Glutamatergic neuron (in vitro differentiated cells): ENCODE measurements at regions not wholly inside any gene's neighbourhood (a gene's known extent, or its start where the extent isn't known, plus 50 kb on each side); places are given as distances from the start of the nearest gene placed in this dataset.

Source experiments
- DNase-seq: peaks from one replicate; pipeline ENCODE4 v3.0.0; 2022
- H3K27ac Mint-ChIP-seq: one replicate; pipeline ENCODE4 v1.8.0; 2020; ENCODE audit warnings: mild to moderate bottlenecking, mixed read lengths, inconsistent platforms; ENCODE audit not compliant: unreplicated experiment
- H3K27me3 Mint-ChIP-seq: one replicate; pipeline ENCODE4 v1.8.0; 2020; ENCODE audit warnings: mild to moderate bottlenecking, moderate library complexity, mixed read lengths, inconsistent platforms; ENCODE audit not compliant: unreplicated experiment
- H3K36me3 Mint-ChIP-seq: one replicate; pipeline ENCODE4 v1.8.0; 2020; ENCODE audit warnings: mild to moderate bottlenecking, mixed read lengths, inconsistent platforms; ENCODE audit not compliant: unreplicated experiment
- H3K4me1 Mint-ChIP-seq: one replicate; pipeline ENCODE4 v1.8.0; 2020; ENCODE audit warnings: mild to moderate bottlenecking, low read depth, mixed read lengths, inconsistent platforms; ENCODE audit not compliant: unreplicated experiment
- H3K4me3 Mint-ChIP-seq: one replicate; pipeline ENCODE4 v1.8.0; 2020; ENCODE audit warnings: mild to moderate bottlenecking, mixed read lengths, inconsistent platforms; ENCODE audit not compliant: unreplicated experiment
- H3K9me3 Mint-ChIP-seq: one replicate; pipeline ENCODE4 v1.8.0; 2020; ENCODE audit warnings: mild to moderate bottlenecking, moderate library complexity, mixed read lengths, inconsistent platforms; ENCODE audit not compliant: unreplicated experiment
- TF ChIP-seq, protein P1 (sequence below): fragments of 200-600 bp; sonication (generic); IDR thresholded peaks from one replicate; pipeline ENCODE4 v1.5.0; 2021; ENCODE audit not compliant: partially characterized antibody, unreplicated experiment

DNA sequence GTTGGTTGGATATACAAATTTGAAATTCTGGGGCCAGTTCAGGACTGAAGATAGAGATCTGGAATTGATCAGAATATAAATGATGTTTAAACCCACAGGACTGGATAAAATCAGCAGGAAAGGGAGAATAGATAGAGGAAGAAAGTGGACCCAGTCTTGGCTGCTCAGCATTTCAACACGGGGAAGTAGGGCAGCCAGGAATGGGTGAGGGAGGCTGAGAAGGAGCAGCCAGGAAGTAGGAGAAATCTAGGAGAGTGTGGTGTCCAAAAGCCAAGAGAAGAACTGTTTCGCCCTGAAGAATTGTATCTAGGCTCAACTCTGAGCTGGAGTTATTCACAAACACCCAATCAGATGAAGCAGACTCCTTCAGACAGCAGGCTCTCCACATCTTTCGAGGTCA lies 197.9 kb downstream of the CDCA7 start:
- no peak for DNase-seq
- TF ChIP-seq, protein P1, sequence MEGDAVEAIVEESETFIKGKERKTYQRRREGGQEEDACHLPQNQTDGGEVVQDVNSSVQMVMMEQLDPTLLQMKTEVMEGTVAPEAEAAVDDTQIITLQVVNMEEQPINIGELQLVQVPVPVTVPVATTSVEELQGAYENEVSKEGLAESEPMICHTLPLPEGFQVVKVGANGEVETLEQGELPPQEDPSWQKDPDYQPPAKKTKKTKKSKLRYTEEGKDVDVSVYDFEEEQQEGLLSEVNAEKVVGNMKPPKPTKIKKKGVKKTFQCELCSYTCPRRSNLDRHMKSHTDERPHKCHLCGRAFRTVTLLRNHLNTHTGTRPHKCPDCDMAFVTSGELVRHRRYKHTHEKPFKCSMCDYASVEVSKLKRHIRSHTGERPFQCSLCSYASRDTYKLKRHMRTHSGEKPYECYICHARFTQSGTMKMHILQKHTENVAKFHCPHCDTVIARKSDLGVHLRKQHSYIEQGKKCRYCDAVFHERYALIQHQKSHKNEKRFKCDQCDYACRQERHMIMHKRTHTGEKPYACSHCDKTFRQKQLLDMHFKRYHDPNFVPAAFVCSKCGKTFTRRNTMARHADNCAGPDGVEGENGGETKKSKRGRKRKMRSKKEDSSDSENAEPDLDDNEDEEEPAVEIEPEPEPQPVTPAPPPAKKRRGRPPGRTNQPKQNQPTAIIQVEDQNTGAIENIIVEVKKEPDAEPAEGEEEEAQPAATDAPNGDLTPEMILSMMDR = no peak
- H3K27me3 Mint-ChIP-seq = peaks cover 2% of the 10 kb centered on the region
- H3K9me3 Mint-ChIP-seq = peaks cover 2% of the 10 kb centered on the region
- H3K27ac Mint-ChIP-seq = no peak overlapping the region
- no peaks in the 10 kb centered on the region for H3K36me3 Mint-ChIP-seq
- H3K4me1 Mint-ChIP-seq = peaks cover 17% of the 10 kb centered on the region
- no peak overlapping the region for H3K4me3 Mint-ChIP-seq

DNA sequence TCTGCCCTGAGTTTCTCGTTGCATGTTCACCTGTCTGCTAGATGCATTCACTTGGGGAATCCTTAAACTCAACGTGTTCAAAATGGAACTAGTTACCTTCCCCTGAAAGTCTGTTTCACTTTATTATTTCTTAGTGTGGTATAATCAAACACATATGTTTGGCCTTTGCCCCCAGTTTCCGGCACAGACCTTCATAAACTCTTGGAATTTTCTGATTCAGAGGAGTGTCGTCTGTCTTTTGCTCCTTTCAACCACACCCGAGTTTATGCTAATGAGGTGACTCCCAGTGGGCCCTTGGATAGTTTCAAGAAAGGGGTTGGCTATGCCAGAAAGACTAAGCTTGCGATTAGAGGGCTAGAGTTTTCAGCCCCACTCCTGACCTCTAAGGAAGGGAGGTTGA lies 198.9 kb downstream of the CDCA7 start:
- no peak overlapping the region for H3K4me3 Mint-ChIP-seq
- peaks cover 20% of the 10 kb centered on the region for H3K4me1 Mint-ChIP-seq
- TF ChIP-seq, protein P1 = no peak
- peaks cover 2% of the 10 kb centered on the region for H3K9me3 Mint-ChIP-seq
- no peaks in the 10 kb centered on the region for H3K36me3 Mint-ChIP-seq
- no peak for DNase-seq
- H3K27ac Mint-ChIP-seq = no peak overlapping the region
- H3K27me3 Mint-ChIP-seq = peaks cover 2% of the 10 kb centered on the region

DNA sequence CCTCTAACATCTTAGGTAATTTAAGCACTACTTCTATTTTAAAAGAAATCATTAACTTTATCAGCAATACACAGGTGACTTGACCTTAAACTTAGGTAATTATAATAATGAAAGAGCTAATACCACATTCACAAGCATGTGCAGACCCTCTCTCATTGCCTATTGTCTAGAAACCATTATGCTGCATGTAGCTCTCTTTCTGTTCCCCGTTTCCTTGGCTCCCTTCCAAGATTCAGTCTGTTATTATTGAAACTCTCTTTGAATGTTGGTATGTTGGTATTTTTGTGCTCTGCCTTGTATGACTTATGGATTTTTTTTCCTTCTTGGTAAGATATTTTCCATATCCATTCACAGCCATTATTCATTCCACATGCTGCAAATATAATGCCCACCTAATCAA lies 201.2 kb downstream of the CDCA7 start:
- Mint-ChIP-seq H3K4me1 (peaks cover 20% of the 10 kb centered on the region), H3K4me3 (no peak overlapping the region), H3K36me3 (peaks cover 1% of the 10 kb centered on the region), H3K27ac (no peak overlapping the region), H3K9me3 (no peaks in the 10 kb centered on the region), H3K27me3 (peaks cover 6% of the 10 kb centered on the region)
- TF ChIP-seq, protein P1 = no peak
- no peak for DNase-seq

DNA sequence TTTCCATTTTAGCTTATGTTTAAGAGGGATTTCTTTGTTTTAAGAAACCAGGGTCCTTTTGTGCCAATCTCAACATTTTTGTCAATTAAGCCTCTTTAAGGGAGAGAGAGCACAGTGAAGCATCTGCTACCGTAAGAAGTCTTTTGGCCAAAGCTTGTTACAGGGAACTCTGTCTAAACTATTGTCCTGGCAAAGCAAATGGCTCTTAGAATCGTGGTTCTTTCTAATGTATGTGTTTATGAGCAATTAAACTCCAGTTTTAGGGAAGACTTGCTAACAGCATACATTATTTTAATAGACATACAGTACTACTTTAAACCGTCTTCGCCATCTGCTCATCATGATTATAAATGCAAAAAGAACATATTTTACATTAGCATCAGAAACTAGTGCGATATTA lies 202.1 kb downstream of the CDCA7 start:
- no peak overlapping the region for H3K27ac Mint-ChIP-seq
- no peak overlapping the region for H3K4me3 Mint-ChIP-seq
- peaks cover 8% of the 10 kb centered on the region for H3K36me3 Mint-ChIP-seq
- DNase-seq = no peak
- H3K4me1 Mint-ChIP-seq = peaks cover 20% of the 10 kb centered on the region
- H3K27me3 Mint-ChIP-seq = peaks cover 6% of the 10 kb centered on the region
- TF ChIP-seq, protein P1 = no peak
- H3K9me3 Mint-ChIP-seq = peaks cover 2% of the 10 kb centered on the region

DNA sequence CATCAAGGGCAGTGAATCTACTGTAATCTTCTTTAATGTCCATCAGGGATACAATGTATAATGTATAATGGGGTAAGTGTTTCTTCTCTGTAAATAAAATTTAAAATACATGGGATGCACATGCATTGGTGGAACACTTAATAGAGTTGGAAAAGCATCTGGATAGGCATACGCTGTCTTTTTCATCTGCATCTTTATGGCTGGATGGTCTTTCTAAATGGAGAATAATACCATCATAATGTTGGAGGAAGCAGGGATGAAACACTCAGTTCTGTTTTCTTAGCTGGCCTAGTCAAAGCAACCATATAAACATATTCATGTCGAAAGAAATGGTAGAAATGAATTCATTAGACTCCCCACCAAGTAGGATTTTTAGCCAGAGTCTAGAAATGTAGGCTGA lies 202.8 kb downstream of the CDCA7 start:
- no peak overlapping the region for H3K4me3 Mint-ChIP-seq
- TF ChIP-seq, protein P1 = no peak
- H3K27me3 Mint-ChIP-seq = peaks cover 6% of the 10 kb centered on the region
- no peak overlapping the region for H3K27ac Mint-ChIP-seq
- peaks cover 20% of the 10 kb centered on the region for H3K4me1 Mint-ChIP-seq
- H3K9me3 Mint-ChIP-seq = peaks cover 2% of the 10 kb centered on the region
- H3K36me3 Mint-ChIP-seq = peaks cover 8% of the 10 kb centered on the region
- DNase-seq = no peak
